ENCODE measurements at regions not wholly inside any gene's neighbourhood (a gene's known extent, or its start where the extent isn't known, plus 50 kb on each side); places are given as distances from the start of the nearest gene placed in this dataset.
A peak's percentile ranks its signal among the peaks of the same experiment; 100 is the strongest.
"Not testable (repeated sequence)": the region's sequence is repeated elsewhere in the genome, so short reads cannot be mapped to it uniquely, and the experiment has no call there.

- no peak for DNase-seq
These were observed 286.1 kb upstream of the PMFBP1 start for GRCh38 chr16:72458035-72458434.

DNA sequence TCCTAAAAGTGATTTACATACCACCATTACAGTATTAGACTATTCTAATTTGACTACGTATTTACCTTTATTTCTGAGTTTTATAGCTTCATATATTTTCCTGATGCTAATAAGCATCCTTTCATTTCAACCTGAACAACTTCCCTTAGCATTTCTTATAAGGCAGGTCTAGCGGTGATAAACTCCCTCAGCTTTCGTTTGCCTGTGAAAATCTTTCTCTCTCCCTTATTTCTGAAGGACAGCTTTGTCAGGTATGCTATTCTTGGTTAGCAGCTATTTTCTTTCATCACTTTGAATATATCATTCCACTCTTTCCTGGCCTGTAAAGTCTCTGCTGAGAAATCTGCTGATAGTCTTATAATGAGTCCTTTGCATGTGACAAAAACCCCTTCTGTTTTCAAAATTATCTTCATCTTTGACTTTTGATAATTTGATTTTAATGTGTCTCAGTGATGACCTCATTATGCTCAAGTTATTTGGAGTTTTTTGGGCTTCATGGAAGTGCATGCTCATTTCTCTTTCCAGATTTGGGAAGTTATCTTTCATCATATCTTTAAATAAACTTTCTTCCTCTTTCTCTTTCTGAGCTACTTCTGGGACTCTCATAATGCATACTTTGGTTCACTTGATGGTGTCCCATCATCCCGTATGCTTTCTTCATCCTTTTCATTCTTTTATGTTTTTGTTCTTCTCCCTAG, 285.4 kb upstream of the PMFBP1 start:
- no peak for DNase-seq

GRCh38 chr16:72455743-72456659, 284.0 kb upstream of the PMFBP1 start:
- no peak for DNase-seq

DNA sequence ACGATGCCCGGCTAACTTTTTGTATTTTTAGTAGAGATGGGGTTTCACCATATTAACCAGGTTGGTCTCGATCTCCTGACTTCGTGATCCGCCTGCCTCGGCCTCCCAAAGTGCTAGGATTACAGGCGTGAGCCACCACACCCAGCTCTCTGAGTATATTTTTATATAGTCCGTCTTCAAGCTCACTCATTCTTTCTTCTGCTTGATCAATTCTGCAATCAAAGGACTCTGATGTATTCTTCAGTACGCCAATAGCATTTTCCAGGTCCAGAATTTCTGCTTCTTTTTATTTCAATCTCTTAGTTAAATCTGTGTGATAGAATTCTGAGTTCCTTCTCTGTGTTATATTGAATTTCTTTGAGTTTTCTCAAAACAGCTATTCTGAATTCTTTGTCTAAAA, 281.9 kb upstream of the PMFBP1 start:
- DNase-seq: not testable (repeated sequence)

DNA sequence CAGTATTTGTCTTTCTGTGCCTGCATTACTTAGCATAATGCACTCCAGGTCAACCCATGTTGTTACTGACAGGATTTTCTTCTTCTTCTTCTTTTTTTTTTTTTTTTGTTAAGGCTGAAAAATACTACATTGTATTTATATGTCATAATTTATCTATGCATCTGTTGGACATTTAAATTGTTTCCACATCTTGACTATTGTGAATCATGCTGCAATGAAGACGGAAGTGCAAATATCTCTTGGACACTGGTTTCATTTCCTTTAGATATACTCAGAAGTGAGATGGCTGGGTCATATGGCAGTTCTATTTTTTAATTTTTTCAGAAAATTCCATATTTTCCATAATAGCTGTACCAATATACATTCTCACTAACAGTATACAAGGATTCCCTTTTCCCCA, 272.7 kb upstream of the PMFBP1 start:
- DNase-seq: no peak

DNA sequence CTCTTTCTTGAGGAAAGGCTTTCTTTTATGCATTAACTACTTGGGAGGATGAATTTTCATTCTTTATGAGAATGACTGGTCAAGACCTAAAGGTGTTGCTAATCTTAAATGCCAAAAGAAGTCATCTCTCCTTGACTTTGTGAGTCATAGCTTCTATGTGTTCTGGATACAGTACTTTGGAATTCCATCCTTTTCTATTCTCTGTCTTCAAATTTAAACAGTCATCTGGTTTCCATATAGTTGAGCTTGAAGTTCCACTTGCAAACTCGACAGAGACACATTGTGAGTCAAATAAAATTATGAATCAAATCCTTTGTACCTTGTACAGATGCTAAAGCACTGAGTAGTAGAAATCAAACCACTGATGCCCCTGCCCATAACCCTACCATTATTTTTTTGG, 271.9 kb upstream of the PMFBP1 start:
- DNase-seq: no peak

- no peak for DNase-seq
These were observed 270.6 kb upstream of the PMFBP1 start for GRCh38 chr16:72442385-72443158.

GRCh38 chr16:72437891-72438290, 265.9 kb upstream of the PMFBP1 start:
- no peak for DNase-seq

DNA sequence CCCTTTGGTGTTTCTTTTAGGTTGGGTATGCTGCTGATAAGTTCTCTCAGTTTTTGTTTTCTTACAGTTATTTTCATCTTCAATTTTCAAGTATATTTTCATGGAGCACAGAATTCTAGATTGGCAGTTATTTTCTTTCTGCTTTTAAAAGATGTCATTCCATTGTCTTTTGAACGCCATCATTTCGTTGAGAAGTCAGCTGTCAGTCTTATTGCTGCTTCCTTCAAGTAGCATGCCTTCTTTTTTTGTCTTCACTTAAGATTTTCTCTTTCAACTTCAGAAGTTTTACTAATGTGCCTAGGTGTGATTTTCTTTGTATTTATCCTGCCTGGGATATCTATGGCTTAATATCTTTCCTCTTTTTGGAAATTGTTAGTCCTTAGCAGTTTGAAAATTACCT, 262.2 kb upstream of the PMFBP1 start:
- no peak for DNase-seq

GRCh38 chr16:72430121-72430520, 258.2 kb upstream of the PMFBP1 start:
- DNase-seq: no peak

DNA sequence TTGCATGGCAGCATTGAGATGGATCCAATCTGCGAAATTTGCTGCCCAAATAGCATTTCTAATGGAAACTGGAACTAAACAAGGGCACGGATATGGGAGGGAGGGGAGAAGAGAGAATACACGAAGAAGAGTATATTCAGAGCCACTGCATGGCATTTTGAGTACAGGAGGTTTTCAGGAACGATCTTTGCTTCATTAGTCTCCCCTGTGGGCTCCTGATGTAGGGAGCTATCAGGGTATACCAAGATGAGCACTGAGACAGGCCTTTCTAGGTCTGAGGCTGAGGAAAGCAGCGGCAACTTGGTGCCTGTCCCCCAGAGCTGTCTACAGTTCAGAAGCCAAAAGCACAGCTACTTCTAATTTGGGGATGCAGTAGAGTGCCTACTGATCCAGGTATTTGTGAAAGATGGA, 257.7 kb upstream of the PMFBP1 start:
- DNase-seq: peak in 23 of 58 donors; percentile 1 to 59 (median 19)

GRCh38 chr16:72428681-72429376, 256.9 kb upstream of the PMFBP1 start:
- peak in 50 of 58 donors; percentile 4 to 91 (median 59) for DNase-seq

- peak in 24 of 58 donors; percentile 5 to 64 (median 32) for DNase-seq
These were observed 255.9 kb upstream of the PMFBP1 start for GRCh38 chr16:72427783-72428331.

DNA sequence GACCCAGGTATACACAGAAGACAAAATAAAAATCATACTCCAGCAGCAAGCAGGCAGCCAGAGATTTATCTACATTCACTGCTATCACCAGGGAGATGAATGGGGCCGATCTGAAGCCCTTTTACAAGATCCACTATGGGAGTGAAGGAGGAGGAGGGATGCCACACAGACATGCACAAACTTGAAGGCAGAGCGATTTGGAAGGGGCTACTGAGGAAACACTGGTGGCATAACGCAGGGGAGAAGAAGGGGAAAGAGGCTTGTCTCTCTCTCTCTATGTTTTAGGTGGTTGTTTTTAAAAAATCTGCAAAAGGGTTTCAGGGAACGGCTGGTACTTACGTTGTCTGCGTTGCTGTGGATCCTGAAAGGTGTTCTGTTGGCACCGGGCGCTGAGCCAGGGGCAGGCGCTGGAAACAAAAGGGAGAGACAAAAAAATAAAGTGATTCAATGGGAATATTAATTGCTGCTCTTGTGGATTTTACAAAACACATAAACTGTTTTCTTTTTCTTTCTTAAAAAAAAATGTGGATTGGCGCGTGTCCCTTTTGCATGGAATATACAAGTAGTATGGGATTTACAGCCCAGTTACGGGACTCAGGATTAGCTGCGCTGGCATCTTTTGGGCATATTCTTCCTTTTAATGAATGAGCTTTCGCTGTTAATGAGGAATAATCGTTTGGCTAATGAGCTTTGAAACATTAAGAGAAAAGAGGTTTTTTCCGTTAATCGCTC, 255.3 kb upstream of the PMFBP1 start:
- DNase-seq: peak in 48 of 58 donors; percentile 7 to 82 (median 49)

DNA sequence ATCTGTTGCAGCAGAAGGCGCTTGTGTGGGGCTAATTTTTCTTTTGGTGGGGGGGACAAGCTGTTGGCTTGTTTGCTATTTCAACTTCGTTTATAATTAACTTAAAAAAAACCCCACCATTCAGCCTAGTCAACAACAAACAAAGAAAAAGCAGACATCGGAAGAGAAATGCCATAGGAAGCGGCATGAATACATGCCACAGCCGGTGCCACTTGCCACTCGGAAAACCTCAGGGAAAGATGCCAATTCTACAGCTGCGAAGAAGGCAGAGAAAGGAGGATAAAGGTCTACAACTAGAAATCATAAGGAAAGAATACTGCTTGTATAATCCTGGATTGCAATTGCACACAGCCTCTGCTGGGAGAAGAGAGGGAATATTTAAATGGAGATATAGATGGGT, 254.4 kb upstream of the PMFBP1 start:
- peak in 12 of 58 donors; percentile 16 to 64 (median 42) for DNase-seq

GRCh38 chr16:72425571-72426341, 253.8 kb upstream of the PMFBP1 start:
- peak in 53 of 58 donors; percentile 32 to 89 (median 67) for DNase-seq

GRCh38 chr16:72424757-72425156, 252.8 kb upstream of the PMFBP1 start:
- DNase-seq: peak in 2 of 58 donors; percentile 3 to 49

DNA sequence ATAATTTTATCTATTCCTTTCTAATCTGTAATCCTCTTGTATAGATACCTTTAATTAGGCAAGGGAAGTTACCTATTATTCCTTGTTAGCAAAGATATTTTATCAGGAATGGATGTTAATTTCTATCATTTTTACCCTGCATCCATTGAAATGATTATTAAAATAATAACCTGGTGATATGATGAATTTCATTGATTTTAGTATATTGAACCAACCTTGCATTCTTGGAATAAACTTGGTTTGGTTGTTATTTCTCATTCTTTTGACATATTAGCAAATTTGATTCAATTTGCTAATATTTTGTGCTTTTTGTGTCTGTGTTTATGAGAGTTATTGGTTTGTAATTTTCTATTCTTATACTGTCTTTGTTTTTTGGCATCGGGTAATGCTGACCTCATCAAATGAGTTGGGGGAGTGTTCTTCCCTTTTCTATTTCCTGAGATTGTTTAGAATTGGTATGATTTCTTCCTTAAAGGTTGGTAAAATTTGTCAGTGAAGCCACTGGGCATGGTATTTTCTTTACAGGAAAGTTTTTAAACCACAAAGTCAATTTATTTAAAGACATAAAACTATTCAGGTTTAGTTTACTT, 250.4 kb upstream of the PMFBP1 start:
- DNase-seq: no peak

GRCh38 chr16:72419638-72420037, 247.7 kb upstream of the PMFBP1 start:
- no peak for DNase-seq

Measured in anterior cingulate cortex (tissue), 58 donors.